A673 (cell line): ENCODE measurements at regions not wholly inside any gene's neighbourhood (a gene's known extent, or its start where the extent isn't known, plus 50 kb on each side); places are given as distances from the start of the nearest gene placed in this dataset.

Source experiments
- CTCF ChIP-seq: fragments of 300-800, 200-600 bp; sonication (generic); conservative IDR thresholded peaks from 2 replicates; pipeline ENCODE4 v1.5.1; 2017; ENCODE audit warnings: low read depth, mild to moderate bottlenecking, antibody characterized with exemption, low read length, moderate library complexity, mixed read lengths
- EZH2 ChIP-seq: fragments of 200-600 bp; sonication (generic); IDR thresholded peaks from 2 replicates; pipeline ENCODE4 v1.6.1; 2017; ENCODE audit warnings: borderline replicate concordance, low read depth, mild to moderate bottlenecking, mixed read lengths, antibody characterized with exemption, low read length; ENCODE audit not compliant: poor library complexity, severe bottlenecking

DNA sequence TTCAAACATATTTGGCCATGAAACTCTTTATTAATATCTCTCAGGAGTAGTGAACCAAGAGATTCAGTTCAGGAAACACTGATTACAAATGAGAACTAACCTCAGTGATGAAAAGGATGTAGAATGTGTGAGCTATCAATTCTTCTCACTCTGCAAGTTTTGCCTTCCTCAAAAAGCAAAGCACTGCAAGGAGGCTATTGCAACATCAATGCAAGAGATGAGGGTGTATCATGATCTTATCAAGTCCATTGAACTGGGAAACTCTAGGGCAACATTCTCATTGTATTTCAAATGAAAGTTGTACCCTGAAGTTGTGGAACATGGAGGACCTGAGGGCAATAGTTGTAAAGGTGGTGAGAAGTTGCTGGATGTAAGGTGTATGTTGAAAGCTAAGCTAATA is 56.4 kb upstream of the VEGFC start:
- no peak for TF ChIP-seq CTCF
- TF ChIP-seq EZH2 = no peak
